Ascending aorta (tissue), 2 donors: ENCODE measurements at regions not wholly inside any gene's neighbourhood (a gene's known extent, or its start where the extent isn't known, plus 50 kb on each side); places are given as distances from the start of the nearest gene placed in this dataset.

Source experiments
- DNase-seq, 2 donors: peaks; one replicate each; pipeline ENCODE4 v3.0.0-alpha.2; 2019; ENCODE audit warnings: low spot score in 2 of 2
- H3K27ac ChIP-seq, 2 donors: fragments of 200-600 bp; sonication (generic); one replicate each; pipeline ENCODE4 v1.5.1; 2016 to 2017; ENCODE audit warnings: mild to moderate bottlenecking in 1 of 2
- H3K27me3 ChIP-seq: fragments of 200-600 bp; sonication (generic); one replicate; pipeline ENCODE4 v1.5.1; 2017
- H3K36me3 ChIP-seq, 2 donors: fragments of 200-600 bp; sonication (generic); one replicate each; pipeline ENCODE4 v1.5.1; 2016
- H3K4me1 ChIP-seq, 2 donors: fragments of 200-600 bp; sonication (generic); one replicate each; pipeline ENCODE4 v1.5.1; 2016 to 2017; ENCODE audit warnings: mild to moderate bottlenecking in 1 of 2
- H3K4me3 ChIP-seq, 2 donors: fragments of 200-600 bp; sonication (generic); one replicate each; pipeline ENCODE4 v1.5.1; 2016 to 2017; ENCODE audit warnings: mild to moderate bottlenecking in 1 of 2
- H3K9me3 ChIP-seq, 2 donors: fragments of 200-600 bp; sonication (generic); one replicate each; pipeline ENCODE4 v1.5.1; 2016
- CTCF ChIP-seq, 3 experiments: fragments of 200-600 bp in 2 of 3; fragments of 450-650 bp in 1 of 3; sonication (generic) in 2 of 3; IDR thresholded peaks; one replicate each; pipeline ENCODE4 v1.5.1; 2016 to 2019; ENCODE audit warnings: antibody characterized with exemption in 3 of 3, mild to moderate bottlenecking in 1 of 3, moderate library complexity in 1 of 3
- intact Hi-C: fragments of 100-400 bp; cut with DNase I; formaldehyde crosslinking; loops from one replicate; pipeline ENCODE4 v1.15.1; 2023

- Histone ChIP-seq H3K27ac (no peak overlapping the region), H3K36me3 (no peaks in the 10 kb centered on the region), H3K4me3 (no peak overlapping the region), H3K4me1 (no peaks in the 10 kb centered on the region), H3K9me3 (no peaks in the 10 kb centered on the region), H3K27me3 (no peaks in the 10 kb centered on the region)
- no peak for TF ChIP-seq CTCF (IDR thresholded peaks at IDR 0.05)
- no peak for DNase-seq
- intact Hi-C loops: no loop called here
Measured at GRCh38 chr5:1660511-1660910, 136.8 kb upstream of the LPCAT1 start.

DNA sequence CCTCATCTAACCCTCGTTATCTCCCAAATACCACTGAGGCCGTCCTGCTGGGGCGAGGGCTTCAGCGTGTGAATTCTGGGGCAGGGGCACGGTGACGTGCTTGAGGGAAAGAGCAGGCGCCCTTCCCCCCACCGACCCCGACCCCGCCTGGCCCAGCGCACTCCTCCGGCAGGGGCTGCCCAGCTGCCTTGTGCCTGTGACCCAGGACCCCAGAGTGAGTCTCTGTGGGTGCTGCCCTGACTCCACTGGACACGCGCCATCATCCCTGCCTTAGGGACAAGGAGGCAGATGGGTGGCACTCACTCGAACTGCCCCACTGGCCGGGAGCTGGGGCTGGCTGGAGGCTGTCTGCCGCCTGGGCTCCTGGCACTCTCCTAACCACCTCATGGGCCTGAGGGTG, 136.2 kb upstream of the LPCAT1 start:
- no peaks in the 10 kb centered on the region for H3K36me3 ChIP-seq

GRCh38 chr5:1659100-1659981, 135.6 kb upstream of the LPCAT1 start:
- Histone ChIP-seq H3K36me3 (no peaks in the 10 kb centered on the region), H3K4me3 (no peak overlapping the region), H3K27ac (no peak overlapping the region), H3K27me3 (peaks cover under 1% of the 10 kb centered on the region), H3K9me3 (no peaks in the 10 kb centered on the region), H3K4me1 (no peaks in the 10 kb centered on the region)
- intact Hi-C loops: no loop called here
- no peak for DNase-seq
- TF ChIP-seq CTCF (IDR thresholded peaks at IDR 0.05): no peak

More for the DNA sequence above, 136.2 kb upstream of the LPCAT1 start:
- Histone ChIP-seq H3K4me1 (no peaks in the 10 kb centered on the region), H3K27ac (no peak overlapping the region), H3K9me3 (no peaks in the 10 kb centered on the region), H3K4me3 (no peak overlapping the region), H3K27me3 (no peaks in the 10 kb centered on the region)
- no peak for DNase-seq
- intact Hi-C loops: no loop called here
- TF ChIP-seq CTCF (IDR thresholded peaks at IDR 0.05): no peak

GRCh38 chr5:1658665-1659064, 134.9 kb upstream of the LPCAT1 start:
- intact Hi-C loops: no loop called here
- Histone ChIP-seq H3K4me1 (no peaks in the 10 kb centered on the region), H3K27ac (no peak overlapping the region), H3K36me3 (no peaks in the 10 kb centered on the region), H3K27me3 (peaks cover 4% of the 10 kb centered on the region), H3K4me3 (no peak overlapping the region), H3K9me3 (no peaks in the 10 kb centered on the region)
- no peak for TF ChIP-seq CTCF (IDR thresholded peaks at IDR 0.05)
- DNase-seq: no peak

- TF ChIP-seq CTCF (IDR thresholded peaks at IDR 0.05): no peak
- Histone ChIP-seq H3K4me3 (no peak overlapping the region), H3K27ac (no peak overlapping the region), H3K27me3 (peaks cover 4% of the 10 kb centered on the region), H3K36me3 (no peaks in the 10 kb centered on the region), H3K4me1 (no peaks in the 10 kb centered on the region), H3K9me3 (no peaks in the 10 kb centered on the region)
- DNase-seq: peak in 1 of 2 donors; percentile 56
- intact Hi-C loops: no loop called here
Measured at GRCh38 chr5:1657161-1657741, 133.5 kb upstream of the LPCAT1 start.
